ENCODE measurements at regions not wholly inside any gene's neighbourhood (a gene's known extent, or its start where the extent isn't known, plus 50 kb on each side); places are given as distances from the start of the nearest gene placed in this dataset.

- DNase-seq (ENCODE audit: extremely low read depth in 1 of 2, low read depth in 1 of 2): no peak
These were observed 658.7 kb downstream of the EPHA4 start for GRCh38 chr2:220913384-220913783.

DNA sequence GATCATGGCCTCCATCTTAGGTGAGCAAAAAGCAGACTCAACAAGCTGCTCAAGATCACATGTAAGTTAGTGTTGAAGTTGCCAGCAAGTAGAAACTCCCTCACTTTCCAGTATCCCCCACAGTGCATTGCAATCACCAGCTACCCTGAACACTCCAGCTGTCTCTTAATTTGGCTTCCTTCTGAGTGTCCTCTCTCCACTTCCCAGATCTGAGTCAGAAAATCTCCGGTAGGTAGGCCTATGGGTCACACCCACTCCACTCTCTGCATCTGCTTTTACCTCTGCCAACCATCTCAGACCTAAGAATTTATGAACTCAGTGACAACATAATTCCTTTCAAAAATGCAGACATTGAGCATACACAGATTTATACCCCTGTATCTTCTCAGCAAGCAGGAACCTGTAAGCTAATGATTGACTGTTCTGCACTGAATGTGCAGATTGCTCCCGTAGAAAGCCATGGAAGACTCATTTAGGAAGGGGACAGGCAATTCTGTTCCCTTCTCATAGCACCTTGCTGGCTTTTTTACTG, 656.9 kb downstream of the EPHA4 start:
- DNase-seq (ENCODE audit: extremely low read depth in 1 of 2, low read depth in 1 of 2): no peak

DNA sequence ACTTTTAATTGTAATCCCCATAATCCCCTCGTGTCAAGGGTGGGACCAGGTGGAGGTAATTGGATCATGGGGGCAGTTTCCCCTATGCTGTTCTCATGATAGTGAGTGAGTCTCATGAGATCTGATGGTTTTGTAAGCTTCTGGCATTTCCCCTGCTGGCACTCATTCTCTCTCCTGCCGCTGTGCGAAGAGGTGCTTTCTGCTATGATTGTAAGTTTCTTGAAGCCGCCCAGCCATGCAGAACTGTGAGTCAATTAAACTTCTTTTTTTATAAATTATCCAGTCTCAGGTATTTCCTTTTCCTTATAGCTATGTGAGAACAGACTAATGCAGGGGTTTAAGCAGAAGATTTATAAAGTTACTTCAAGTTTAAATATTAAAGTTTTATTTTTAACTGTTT, 655.2 kb downstream of the EPHA4 start:
- DNase-seq (ENCODE audit: extremely low read depth in 1 of 2, low read depth in 1 of 2): no peak

DNA sequence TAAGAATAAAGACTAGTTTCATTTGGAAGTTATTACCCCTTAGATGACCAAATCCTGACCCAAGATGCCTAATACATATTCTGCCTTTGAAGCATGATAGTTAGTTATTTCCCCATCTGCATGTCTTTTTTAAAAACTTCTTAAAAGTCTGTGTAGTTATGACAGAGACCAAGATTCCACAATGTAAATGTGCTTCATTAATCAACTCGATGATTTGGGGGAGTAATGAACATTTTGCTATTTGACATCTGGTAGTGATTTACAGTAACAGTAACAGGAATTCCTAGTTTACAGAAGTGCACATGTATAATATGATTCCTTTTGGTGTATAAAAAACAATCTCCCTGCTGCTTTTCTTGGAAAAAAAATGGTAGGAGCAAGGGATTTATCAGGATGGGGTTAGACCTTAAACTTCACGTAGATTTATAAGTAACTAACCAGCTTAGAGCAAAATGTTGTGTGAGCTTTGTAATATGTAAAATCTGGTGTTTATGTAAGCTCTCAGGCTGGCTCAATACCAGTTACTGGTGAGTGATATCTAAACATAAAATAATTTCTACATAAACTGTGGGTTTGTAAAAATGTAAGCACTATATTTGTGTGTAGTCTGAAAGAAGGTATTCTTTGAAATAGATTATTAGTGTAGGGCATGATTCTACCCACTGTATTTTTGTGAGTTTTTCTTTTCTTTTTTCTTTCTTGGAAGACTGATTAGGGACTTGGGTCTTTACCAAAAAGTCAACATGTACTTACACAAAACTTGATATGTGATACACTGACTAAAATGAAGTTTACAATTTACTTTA, 641.6 kb downstream of the EPHA4 start:
- DNase-seq (ENCODE audit: extremely low read depth in 1 of 2, low read depth in 1 of 2): no peak

DNA sequence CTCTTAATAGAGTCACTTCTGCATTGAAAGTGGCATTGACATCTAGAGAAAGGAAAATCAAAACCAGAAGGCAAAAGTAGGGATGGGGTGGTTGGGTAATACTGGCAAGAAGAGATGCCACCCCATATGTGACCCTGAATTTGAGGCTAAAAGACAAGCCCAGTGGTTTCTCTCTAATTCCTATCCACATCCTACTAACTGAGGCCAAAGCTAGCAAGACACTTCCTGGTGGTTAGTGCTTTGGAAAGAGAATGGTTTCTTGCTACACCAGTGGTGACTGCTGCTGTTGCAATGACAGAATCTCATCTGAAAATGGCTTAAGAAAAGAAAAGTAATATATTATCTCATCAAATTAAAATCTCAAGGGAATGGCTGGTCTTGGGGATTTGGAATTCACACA, 640.6 kb downstream of the EPHA4 start:
- DNase-seq (ENCODE audit: extremely low read depth in 1 of 2, low read depth in 1 of 2): no peak

GRCh38 chr2:220932041-220932440, 640.1 kb downstream of the EPHA4 start:
- DNase-seq (ENCODE audit: extremely low read depth in 1 of 2, low read depth in 1 of 2): no peak

GRCh38 chr2:220935789-220936321, 636.2 kb downstream of the EPHA4 start:
- no peak for DNase-seq (ENCODE audit: extremely low read depth in 1 of 2, low read depth in 1 of 2)

GRCh38 chr2:220936641-220937197, 635.4 kb downstream of the EPHA4 start:
- DNase-seq (ENCODE audit: extremely low read depth in 1 of 2, low read depth in 1 of 2): no peak

- no peak for DNase-seq (ENCODE audit: extremely low read depth in 1 of 2, low read depth in 1 of 2)
These were observed 634.9 kb downstream of the EPHA4 start for GRCh38 chr2:220937245-220937644.

DNA sequence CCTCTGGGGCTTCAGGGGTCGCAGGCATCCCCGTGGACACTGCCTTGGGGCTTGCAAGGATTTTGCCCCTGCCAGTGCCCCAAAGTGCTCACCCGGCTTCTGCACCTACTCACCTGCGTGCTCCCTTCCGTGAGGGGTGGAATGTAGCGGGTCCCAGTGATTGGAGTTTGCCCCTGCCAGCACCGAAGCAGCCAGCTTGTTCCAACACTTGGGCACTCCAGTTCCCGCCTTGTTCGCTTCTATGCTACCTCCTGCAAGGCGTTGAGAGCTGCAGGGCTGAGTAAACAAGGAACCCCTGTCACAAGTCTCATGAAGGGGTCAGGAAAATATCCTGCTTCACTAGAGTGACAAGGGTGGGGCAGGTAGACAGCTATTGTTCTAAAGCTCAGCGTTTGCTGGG, 631.5 kb downstream of the EPHA4 start:
- no peak for DNase-seq (ENCODE audit: extremely low read depth in 1 of 2, low read depth in 1 of 2)

DNA sequence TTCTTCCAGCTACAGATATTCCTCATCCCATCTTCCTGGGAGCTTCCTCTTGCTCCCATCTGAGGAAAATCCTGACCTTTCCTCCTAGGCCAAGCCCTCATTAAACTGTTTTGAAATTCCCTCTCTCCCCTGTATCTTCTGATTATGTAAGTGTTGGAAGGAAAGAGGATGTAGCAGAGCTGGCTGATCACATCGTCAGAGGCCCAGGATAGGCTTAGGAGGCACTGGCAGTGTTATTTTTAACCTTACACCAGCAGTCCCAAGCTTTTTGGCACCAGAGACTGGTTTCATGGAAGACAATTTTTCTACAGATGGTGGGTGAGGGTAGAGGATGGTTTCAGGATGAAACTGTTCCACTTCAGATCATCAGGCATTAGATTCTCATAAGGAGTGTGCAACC, 630.4 kb downstream of the EPHA4 start:
- no peak for DNase-seq (ENCODE audit: extremely low read depth in 1 of 2, low read depth in 1 of 2)

- DNase-seq (ENCODE audit: extremely low read depth in 1 of 2, low read depth in 1 of 2): no peak
These were observed 625.6 kb downstream of the EPHA4 start for GRCh38 chr2:220946552-220946951.

GRCh38 chr2:220948579-220948978, 623.5 kb downstream of the EPHA4 start:
- DNase-seq (ENCODE audit: extremely low read depth in 1 of 2, low read depth in 1 of 2): no peak

GRCh38 chr2:220949466-220949865, 622.6 kb downstream of the EPHA4 start:
- no peak for DNase-seq (ENCODE audit: extremely low read depth in 1 of 2, low read depth in 1 of 2)

DNA sequence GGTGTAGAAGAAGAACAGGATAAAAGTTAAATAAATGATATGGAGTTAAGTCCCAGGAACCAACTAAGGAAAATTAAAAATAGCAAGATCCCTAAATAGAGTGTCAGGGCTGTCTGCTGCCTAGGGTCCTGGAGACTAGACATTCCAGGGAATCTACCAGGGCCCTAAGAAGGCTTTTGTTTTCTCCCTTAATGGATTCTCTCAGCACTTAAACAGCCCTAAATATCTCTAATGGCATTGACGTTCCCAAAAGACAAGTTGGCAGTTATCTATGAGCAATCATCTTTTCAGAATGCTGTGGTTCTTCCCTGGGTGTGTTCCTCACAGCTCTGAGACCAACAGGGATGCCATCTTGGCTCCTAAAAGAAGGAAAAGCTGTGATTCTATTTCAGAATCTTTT, 616.3 kb downstream of the EPHA4 start:
- DNase-seq (ENCODE audit: extremely low read depth in 1 of 2, low read depth in 1 of 2): no peak

GRCh38 chr2:220956429-220956828, 615.7 kb downstream of the EPHA4 start:
- DNase-seq (ENCODE audit: extremely low read depth in 1 of 2, low read depth in 1 of 2): no peak

DNA sequence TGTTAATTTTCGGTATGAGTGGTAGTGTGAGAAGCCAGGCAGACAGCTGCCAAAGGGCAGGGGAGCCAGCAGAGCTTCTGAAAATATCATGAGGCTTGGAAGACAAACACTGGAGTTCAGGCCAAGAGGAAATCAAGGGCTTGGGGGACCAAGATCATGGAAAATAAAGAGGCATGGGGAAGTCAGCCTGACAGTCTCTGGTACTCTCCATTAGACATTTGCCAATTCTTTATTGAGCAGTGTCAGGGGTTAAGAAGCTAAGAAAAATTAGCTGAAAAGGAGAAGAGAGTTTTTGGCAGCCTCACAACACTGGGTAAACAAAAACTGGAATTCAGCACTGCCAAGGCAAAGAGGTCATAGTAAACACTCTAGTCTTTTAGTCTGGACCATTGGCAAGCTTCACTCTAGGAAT, 612.7 kb downstream of the EPHA4 start:
- no peak for DNase-seq (ENCODE audit: extremely low read depth in 1 of 2, low read depth in 1 of 2)

- DNase-seq (ENCODE audit: extremely low read depth in 1 of 2, low read depth in 1 of 2): no peak
These were observed 610.8 kb downstream of the EPHA4 start for GRCh38 chr2:220961143-220961860.

- DNase-seq (ENCODE audit: extremely low read depth in 1 of 2, low read depth in 1 of 2): no peak
These were observed 609.5 kb downstream of the EPHA4 start for GRCh38 chr2:220962556-220962955.

DNA sequence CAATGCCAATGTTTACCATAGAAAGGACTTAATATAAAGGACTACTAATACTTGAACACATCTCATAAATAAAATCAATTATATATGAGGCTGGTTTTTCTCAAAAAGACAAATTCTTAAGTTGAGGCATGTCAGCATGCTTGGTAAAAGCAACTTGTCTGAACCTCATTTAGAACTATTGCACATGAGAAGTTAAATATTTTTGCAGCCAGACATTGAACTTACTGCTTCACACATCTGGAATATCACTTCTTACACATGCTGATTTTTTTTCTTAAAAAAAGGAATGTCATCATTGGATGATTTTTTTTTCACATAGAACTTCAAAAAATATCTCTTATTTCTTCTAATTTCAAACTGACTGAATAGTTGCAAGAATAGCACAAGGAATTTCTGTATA, 609.0 kb downstream of the EPHA4 start:
- DNase-seq (ENCODE audit: extremely low read depth in 1 of 2, low read depth in 1 of 2): no peak

DNA sequence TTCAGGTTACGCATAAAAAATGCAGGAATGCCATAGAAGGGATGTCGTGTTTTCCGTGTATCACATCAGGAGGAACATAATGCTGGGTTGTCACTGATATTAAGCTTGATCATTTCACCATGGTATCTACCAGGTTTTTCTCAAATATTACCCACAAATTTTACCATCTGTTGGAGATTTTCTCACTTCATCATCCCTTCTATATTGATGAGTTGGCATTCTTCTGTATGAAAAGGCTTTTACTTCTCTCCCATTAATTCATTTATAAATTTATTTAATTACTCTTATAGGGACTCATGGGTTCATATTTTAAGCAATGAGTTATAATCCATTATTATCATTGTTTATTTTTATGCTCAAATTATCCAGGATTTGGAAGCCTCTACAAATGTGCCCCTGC, 608.2 kb downstream of the EPHA4 start:
- DNase-seq (ENCODE audit: extremely low read depth in 1 of 2, low read depth in 1 of 2): no peak

GRCh38 chr2:220966636-220967035, 605.5 kb downstream of the EPHA4 start:
- no peak for DNase-seq (ENCODE audit: extremely low read depth in 1 of 2, low read depth in 1 of 2)
